GM20000 (cell line): ENCODE measurements at regions not wholly inside any gene's neighbourhood (a gene's known extent, or its start where the extent isn't known, plus 50 kb on each side); places are given as distances from the start of the nearest gene placed in this dataset.

ENCODE experiments used
- DNase-seq: peaks from one replicate; pipeline ENCODE4 v3.0.0; 2012; ENCODE audit warnings: low spot score
- TF ChIP-seq, protein P1 (sequence below): IDR thresholded peaks from 2 replicates; pipeline ENCODE4 v1.5.1; 2012; ENCODE audit warnings: mild to moderate bottlenecking, control low read depth; ENCODE audit errors: extremely low read depth, missing control alignments

DNA sequence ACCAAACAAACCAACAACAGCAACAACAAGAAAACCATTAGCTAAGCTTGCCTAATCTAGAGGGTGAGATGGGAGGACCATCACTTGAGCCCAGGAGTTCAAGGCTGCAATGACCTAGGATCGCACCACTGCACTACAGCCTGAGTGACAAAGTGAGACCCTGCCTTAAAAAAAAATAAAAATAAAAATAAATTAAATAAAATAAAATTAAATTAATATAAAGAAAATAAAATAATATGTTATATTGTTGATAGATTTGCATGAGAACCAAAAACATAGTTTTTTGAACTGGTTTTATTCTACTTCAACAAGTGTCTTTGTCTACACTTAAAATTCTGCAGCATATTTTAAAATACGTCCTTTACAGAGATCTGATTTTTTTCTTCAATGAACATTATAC is 2683.1 kb downstream of the ARAP2 start:
- TF ChIP-seq, protein P1, sequence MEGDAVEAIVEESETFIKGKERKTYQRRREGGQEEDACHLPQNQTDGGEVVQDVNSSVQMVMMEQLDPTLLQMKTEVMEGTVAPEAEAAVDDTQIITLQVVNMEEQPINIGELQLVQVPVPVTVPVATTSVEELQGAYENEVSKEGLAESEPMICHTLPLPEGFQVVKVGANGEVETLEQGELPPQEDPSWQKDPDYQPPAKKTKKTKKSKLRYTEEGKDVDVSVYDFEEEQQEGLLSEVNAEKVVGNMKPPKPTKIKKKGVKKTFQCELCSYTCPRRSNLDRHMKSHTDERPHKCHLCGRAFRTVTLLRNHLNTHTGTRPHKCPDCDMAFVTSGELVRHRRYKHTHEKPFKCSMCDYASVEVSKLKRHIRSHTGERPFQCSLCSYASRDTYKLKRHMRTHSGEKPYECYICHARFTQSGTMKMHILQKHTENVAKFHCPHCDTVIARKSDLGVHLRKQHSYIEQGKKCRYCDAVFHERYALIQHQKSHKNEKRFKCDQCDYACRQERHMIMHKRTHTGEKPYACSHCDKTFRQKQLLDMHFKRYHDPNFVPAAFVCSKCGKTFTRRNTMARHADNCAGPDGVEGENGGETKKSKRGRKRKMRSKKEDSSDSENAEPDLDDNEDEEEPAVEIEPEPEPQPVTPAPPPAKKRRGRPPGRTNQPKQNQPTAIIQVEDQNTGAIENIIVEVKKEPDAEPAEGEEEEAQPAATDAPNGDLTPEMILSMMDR = no peak
- DNase-seq = no peak

DNA sequence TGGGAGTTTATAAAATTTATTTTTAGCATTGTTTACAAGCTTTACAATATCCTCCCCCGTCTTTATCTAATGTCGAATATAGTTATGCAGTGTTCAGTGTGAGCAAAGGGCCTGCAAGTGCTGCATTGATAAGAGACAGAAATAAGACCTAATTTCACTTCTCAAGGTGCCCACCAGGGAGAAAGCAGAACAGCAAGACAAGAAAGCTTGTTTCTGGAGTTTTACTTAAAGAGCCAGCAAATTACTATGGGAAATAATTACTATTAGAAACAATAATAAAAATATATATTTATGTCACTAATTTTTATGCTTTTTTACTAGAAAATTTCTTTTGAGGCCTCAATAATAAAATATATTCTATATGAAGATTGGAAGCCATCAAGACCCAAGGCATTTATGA is 2677.7 kb downstream of the ARAP2 start:
- DNase-seq = no peak
- TF ChIP-seq, protein P1 = no peak

DNA sequence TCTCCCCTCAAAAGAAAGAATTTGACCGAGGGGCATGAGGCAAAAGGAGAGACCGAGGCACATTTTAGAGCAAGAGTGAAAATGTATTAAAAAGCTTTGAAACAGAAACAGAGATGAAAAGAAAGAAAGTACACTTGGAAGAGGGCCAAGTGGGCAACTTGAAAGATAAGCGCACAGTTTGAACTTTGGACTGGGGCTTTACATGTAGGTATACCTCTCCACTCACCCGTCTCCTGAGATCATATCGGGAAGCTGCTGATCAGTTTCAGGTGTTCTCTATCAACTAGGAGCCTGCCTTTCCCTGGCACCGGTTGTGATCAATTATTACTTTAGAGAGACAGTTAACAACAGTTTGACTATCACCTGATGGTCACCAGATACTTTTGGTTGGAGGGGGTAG is 2666.5 kb downstream of the ARAP2 start:
- DNase-seq = no peak
- TF ChIP-seq, protein P1 = no peak

DNA sequence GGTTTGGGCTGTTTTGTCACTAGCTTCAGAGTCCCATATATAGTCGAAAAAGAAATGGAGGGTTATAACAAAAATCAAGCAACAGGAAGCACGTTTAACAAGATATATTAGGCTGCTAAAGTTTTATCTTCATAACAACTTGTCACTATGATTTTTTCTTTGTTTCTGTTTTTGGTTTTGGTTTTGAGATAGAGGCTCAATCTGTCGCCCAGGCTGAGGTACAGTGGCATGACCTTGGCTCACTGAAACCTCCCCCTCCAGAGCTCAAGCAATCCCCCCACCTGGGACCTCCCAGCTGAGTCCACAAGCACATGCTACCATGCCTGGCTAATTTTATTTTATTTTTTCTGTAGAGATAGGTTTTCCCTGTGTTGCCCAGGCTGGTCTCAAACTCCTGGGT is 2664.4 kb downstream of the ARAP2 start:
- TF ChIP-seq, protein P1 = no peak
- no peak for DNase-seq

DNA sequence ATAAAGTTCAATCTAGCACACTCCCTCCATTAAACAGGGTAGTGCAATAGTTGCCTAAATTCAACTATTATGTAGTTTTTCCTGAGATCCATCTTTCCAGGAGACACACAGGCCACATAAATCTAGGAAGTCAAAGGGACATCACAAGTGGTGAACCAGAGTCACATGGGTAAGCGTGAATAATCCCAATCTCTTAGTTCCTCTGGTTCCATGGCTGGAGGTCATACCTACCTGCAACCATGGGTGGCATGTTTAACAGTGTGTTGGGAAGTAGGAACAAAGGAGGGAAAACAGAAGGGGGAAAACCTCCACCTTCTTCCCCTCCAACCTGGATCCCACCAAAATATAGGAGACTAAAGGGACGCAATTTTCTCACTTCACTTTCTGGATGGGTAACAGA is 2651.6 kb downstream of the ARAP2 start:
- TF ChIP-seq, protein P1 = no peak
- no peak for DNase-seq

DNA sequence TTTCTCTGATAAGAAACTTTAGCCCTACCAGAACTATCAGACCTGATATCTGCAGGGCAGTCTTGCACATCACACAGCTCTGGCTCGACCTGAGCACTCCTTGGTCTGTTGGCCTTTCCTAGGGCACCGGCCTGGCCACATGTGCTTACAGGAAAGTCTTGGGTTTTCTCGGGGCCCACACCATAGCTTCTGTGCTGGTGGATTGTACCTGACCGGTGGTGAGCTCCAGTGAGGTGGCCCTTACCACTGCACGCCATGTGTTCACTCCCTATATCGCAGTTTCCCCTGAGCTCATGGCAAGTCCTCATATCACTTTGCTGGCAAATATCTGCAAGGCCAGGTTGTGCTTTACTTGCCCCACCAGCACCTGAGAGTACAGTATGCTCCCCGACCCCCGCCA is 2637.4 kb downstream of the ARAP2 start:
- TF ChIP-seq, protein P1 = no peak

DNA sequence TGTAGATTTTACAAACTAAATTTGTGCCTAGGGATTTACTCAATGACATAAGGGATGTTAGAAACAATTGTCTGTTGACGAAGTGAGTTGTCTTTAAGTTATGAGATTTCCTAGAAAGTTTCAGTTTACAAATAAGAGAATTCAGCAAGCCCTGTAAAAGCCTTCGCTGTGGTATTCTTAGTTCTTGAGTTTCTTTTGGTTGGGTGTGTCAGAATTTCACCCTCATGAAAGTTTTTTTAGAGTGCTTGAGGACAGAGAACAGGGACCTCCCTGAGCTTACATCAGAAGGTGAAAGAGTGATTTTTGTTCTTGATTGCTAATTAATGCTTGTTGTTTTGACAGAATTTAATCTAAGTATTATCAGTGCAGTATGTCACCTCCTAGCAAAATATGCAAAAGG is 2628.2 kb downstream of the ARAP2 start:
- TF ChIP-seq, protein P1 = no peak
- no peak for DNase-seq

More for the DNA sequence above, 2637.4 kb downstream of the ARAP2 start:
- no peak for DNase-seq
